ENCODE measurements at regions not wholly inside any gene's neighbourhood (a gene's known extent, or its start where the extent isn't known, plus 50 kb on each side); places are given as distances from the start of the nearest gene placed in this dataset.
"Not testable (repeated sequence)": the region's sequence is repeated elsewhere in the genome, so short reads cannot be mapped to it uniquely, and the experiment has no call there.

GRCh38 chr17:70953140-70953539, 783.8 kb downstream of the KCNJ2 start:
- ATAC-seq (ENCODE audit: low FRiP score); intact Hi-C loops (cut with DNase I): not testable (repeated sequence)

DNA sequence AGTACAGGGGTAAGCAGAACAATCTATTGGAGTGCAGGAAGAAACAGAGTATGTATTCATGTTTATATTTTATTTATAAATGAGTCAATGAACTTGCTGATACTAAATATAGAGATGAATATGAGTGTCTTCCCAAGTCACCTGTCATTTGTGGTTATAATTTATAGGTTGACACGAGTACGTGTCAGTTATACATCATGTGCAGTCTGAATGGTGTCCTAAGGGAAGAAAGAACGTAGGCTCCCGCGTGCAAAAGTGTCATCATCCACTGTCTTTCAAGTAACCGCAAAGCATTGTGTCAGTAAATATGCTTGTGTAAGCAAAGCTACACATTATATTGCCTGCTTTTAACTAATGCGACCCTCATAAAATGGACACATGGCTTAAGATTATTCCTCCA, 786.1 kb downstream of the KCNJ2 start:
- DNase-seq: no peak
- Histone ChIP-seq H3K36me3 (ENCODE audit: control insufficient read depth in 1 of 2, insufficient read depth in 2 of 2, low read length in 1 of 2) (no peaks in the 10 kb centered on the region), H3K4me3 (ENCODE audit: low read length in 2 of 2) (no peak overlapping the region), H3K9me3 (ENCODE audit: control insufficient read depth, low read length) (no peaks in the 10 kb centered on the region), H3K4me1 (ENCODE audit: control insufficient read depth in 1 of 2, insufficient read depth in 2 of 2, low read length in 2 of 2) (no peaks in the 10 kb centered on the region), H3K27me3 (ENCODE audit: control insufficient read depth in 1 of 2, insufficient read depth in 2 of 2, low read length in 1 of 2) (no peaks in the 10 kb centered on the region), H3K27ac (ENCODE audit: low read depth in 1 of 2, low read length in 2 of 2) (no peak overlapping the region)
- ATAC-seq (ENCODE audit: low FRiP score): no peak
- intact Hi-C loops (cut with DNase I): no loop called here
- 71 to 76% methylated on average over 7 of the region's 7 CpGs for whole genome bisulfite sequencing, 2 donors

More at GRCh38 chr17:70953140-70953539, 783.8 kb downstream of the KCNJ2 start:
- WGBS, 2 donors: 92 to 100% methylated on average over 1 of the region's 1 CpG
- H3K27me3 ChIP-seq (ENCODE audit: control insufficient read depth in 1 of 2, insufficient read depth in 2 of 2, low read length in 1 of 2); H3K36me3 ChIP-seq (ENCODE audit: control insufficient read depth in 1 of 2, insufficient read depth in 2 of 2, low read length in 1 of 2); H3K9me3 ChIP-seq (ENCODE audit: control insufficient read depth, low read length); H3K4me1 ChIP-seq (ENCODE audit: control insufficient read depth in 1 of 2, insufficient read depth in 2 of 2, low read length in 2 of 2); DNase-seq; H3K27ac ChIP-seq (ENCODE audit: low read depth in 1 of 2, low read length in 2 of 2); H3K4me3 ChIP-seq (ENCODE audit: low read length in 2 of 2): not testable (repeated sequence)

DNA sequence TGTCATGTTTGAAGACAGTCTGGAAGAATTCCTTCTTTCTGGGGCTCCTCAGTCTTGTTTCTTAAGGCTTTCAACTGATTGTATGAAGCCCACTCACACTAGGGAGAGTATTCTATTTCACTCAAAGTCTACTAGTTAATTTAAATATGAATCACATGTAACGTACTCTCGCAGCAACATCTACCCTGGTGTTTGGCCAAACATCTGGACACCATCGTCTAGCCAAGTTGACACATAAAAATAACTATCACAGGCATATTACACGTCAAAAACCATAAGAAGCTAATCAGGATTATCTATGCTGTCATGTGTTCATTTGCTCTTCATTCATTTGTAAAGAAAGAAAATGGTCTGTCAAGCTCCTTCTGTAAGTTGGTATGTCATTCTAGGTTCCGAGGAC, 787.4 kb downstream of the KCNJ2 start:
- Histone ChIP-seq H3K27me3 (ENCODE audit: control insufficient read depth in 1 of 2, insufficient read depth in 2 of 2, low read length in 1 of 2) (no peaks in the 10 kb centered on the region), H3K9me3 (ENCODE audit: control insufficient read depth, low read length) (no peaks in the 10 kb centered on the region), H3K4me3 (ENCODE audit: low read length in 2 of 2) (no peak overlapping the region), H3K4me1 (ENCODE audit: control insufficient read depth in 1 of 2, insufficient read depth in 2 of 2, low read length in 2 of 2) (no peaks in the 10 kb centered on the region), H3K36me3 (ENCODE audit: control insufficient read depth in 1 of 2, insufficient read depth in 2 of 2, low read length in 1 of 2) (no peaks in the 10 kb centered on the region), H3K27ac (ENCODE audit: low read depth in 1 of 2, low read length in 2 of 2) (no peak overlapping the region)
- intact Hi-C loops (cut with DNase I): no loop called here
- DNase-seq (no peak), ATAC-seq (ENCODE audit: low FRiP score) (no peak)
- 50 to 53% methylated on average over 5 of the region's 5 CpGs for WGBS, 2 donors

- intact Hi-C loops (cut with DNase I): no loop called here
- ATAC-seq (ENCODE audit: low FRiP score) (no peak), DNase-seq (no peak)
- Histone ChIP-seq H3K27ac (ENCODE audit: low read depth in 1 of 2, low read length in 2 of 2) (no peak overlapping the region), H3K36me3 (ENCODE audit: control insufficient read depth in 1 of 2, insufficient read depth in 2 of 2, low read length in 1 of 2) (no peaks in the 10 kb centered on the region), H3K4me1 (ENCODE audit: control insufficient read depth in 1 of 2, insufficient read depth in 2 of 2, low read length in 2 of 2) (no peaks in the 10 kb centered on the region), H3K4me3 (ENCODE audit: low read length in 2 of 2) (no peak overlapping the region), H3K9me3 (ENCODE audit: control insufficient read depth, low read length) (no peaks in the 10 kb centered on the region), H3K27me3 (ENCODE audit: control insufficient read depth in 1 of 2, insufficient read depth in 2 of 2, low read length in 1 of 2) (no peaks in the 10 kb centered on the region)
- WGBS, 2 donors: 78 to 82% methylated on average over 3 of the region's 3 CpGs
Observed at GRCh38 chr17:70961341-70961740, 792.0 kb downstream of the KCNJ2 start.

DNA sequence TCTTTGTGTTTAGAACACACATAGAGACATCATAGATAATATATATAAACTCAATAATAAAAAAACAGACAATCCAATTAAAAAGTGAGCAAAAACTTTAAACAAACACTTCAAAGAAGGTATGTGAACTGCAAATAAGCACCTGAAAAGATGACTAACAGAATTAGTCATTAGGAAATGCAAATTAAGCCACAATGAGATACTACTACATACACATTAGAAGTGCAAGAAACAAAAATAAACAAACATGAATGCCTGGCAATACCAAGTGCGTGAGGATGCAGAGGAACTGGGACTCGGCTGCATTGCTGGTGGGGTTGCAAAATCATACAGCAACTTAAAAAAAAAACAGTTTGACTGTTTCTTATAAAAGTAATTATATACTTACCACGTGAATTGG, 799.0 kb downstream of the KCNJ2 start:
- intact Hi-C loops (cut with DNase I): no loop called here
- WGBS, 2 donors: 74 to 78% methylated on average over 3 of the region's 3 CpGs
- H3K36me3 ChIP-seq (ENCODE audit: control insufficient read depth in 1 of 2, insufficient read depth in 2 of 2, low read length in 1 of 2): no peaks in the 10 kb centered on the region
- H3K27ac ChIP-seq (ENCODE audit: low read depth in 1 of 2, low read length in 2 of 2): no peak overlapping the region
- H3K27me3 ChIP-seq (ENCODE audit: control insufficient read depth in 1 of 2, insufficient read depth in 2 of 2, low read length in 1 of 2): no peaks in the 10 kb centered on the region
- no peaks in the 10 kb centered on the region for H3K4me1 ChIP-seq (ENCODE audit: control insufficient read depth in 1 of 2, insufficient read depth in 2 of 2, low read length in 2 of 2)
- no peak for DNase-seq
- H3K4me3 ChIP-seq (ENCODE audit: low read length in 2 of 2): no peak overlapping the region
- no peak for ATAC-seq (ENCODE audit: low FRiP score)
- H3K9me3 ChIP-seq (ENCODE audit: control insufficient read depth, low read length): peaks cover 2% of the 10 kb centered on the region

GRCh38 chr17:70969521-70970034, 800.2 kb downstream of the KCNJ2 start:
- H3K27ac ChIP-seq (ENCODE audit: low read depth in 1 of 2, low read length in 2 of 2): no peak overlapping the region

DNA sequence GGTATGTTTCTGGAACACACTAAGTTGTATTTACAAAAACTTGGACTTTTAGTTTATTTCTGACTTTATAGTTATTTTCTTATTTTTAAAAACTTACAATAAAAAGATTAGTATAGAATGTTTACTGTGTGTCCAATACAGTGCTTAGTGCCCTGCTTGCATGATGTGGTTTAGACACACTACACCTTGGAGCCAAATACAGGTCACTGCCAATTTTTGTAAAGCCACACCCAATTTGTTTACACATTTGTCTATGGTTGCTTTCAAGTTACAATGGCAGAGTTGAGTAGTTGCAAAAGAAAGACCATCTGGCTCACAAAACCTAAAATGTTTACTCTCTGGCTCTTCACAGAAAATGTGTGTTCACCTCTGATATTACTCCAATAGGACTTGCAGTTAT, 807.1 kb downstream of the KCNJ2 start:
- intact Hi-C loops (cut with DNase I): no loop called here
- no peak for DNase-seq

More at GRCh38 chr17:70969521-70970034, 800.2 kb downstream of the KCNJ2 start:
- DNase-seq: no peak
- no peaks in the 10 kb centered on the region for H3K36me3 ChIP-seq (ENCODE audit: control insufficient read depth in 1 of 2, insufficient read depth in 2 of 2, low read length in 1 of 2)
- H3K4me3 ChIP-seq (ENCODE audit: low read length in 2 of 2): no peak overlapping the region
- no peaks in the 10 kb centered on the region for H3K4me1 ChIP-seq (ENCODE audit: control insufficient read depth in 1 of 2, insufficient read depth in 2 of 2, low read length in 2 of 2)
- no peaks in the 10 kb centered on the region for H3K27me3 ChIP-seq (ENCODE audit: control insufficient read depth in 1 of 2, insufficient read depth in 2 of 2, low read length in 1 of 2)
- 60 to 63% methylated on average over 6 of the region's 6 CpGs for WGBS, 2 donors
- peaks cover 2% of the 10 kb centered on the region for H3K9me3 ChIP-seq (ENCODE audit: control insufficient read depth, low read length)
- ATAC-seq (ENCODE audit: low FRiP score): no peak
- intact Hi-C loops (cut with DNase I): no loop called here

DNA sequence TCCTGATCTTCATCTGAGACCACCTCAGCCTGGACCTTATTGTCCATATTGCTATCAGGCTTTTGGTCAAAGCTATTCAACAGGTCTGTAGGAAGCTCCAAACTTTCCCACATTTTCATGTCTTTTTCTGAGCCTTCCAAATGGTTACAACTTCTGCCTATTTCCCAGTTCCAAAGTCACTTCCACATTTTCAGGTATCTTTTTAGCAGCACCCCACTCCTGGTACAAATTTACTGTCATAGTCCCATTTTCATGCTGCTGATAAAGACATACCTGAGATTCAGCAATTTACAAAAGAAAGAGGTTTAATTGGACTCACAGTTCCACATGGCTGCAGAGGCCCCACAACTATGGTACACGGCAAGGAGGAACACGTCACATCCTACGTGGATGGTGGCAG, 815.5 kb downstream of the KCNJ2 start:
- H3K27ac ChIP-seq (ENCODE audit: low read depth in 1 of 2, low read length in 2 of 2): no peak overlapping the region
- WGBS, 2 donors: 82 to 98% methylated on average over 3 of the region's 3 CpGs
- intact Hi-C loops (cut with DNase I): no loop called here

More for the DNA sequence above, 807.1 kb downstream of the KCNJ2 start:
- no peak overlapping the region for H3K27ac ChIP-seq (ENCODE audit: low read depth in 1 of 2, low read length in 2 of 2)
- ATAC-seq (ENCODE audit: low FRiP score): no peak
- H3K4me1 ChIP-seq (ENCODE audit: control insufficient read depth in 1 of 2, insufficient read depth in 2 of 2, low read length in 2 of 2): no peaks in the 10 kb centered on the region
- H3K27me3 ChIP-seq (ENCODE audit: control insufficient read depth in 1 of 2, insufficient read depth in 2 of 2, low read length in 1 of 2): no peaks in the 10 kb centered on the region
- no peaks in the 10 kb centered on the region for H3K36me3 ChIP-seq (ENCODE audit: control insufficient read depth in 1 of 2, insufficient read depth in 2 of 2, low read length in 1 of 2)
- no peaks in the 10 kb centered on the region for H3K9me3 ChIP-seq (ENCODE audit: control insufficient read depth, low read length)
- H3K4me3 ChIP-seq (ENCODE audit: low read length in 2 of 2): no peak overlapping the region

DNA sequence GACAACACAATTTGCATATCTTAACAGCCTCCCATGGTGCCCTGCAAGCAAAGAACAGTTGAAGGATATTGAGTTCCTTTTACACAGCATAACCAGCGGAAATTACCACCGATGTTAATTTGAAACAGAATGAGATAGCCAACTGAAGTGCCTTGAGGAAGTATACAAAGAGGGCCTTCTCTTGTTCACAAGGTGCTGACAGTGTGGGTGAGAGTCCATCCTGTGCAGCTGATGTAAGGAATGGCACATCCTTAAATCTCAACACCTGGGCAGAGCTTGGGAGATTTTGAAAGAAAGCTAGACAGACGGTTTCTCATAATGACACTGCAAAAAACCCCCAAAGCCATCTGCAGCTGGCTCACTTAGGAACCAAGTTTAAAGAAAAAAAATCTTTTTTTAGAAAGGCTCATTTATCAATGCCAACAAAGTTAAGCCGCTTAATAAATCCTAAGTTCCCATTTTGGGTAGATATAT, 818.6 kb downstream of the KCNJ2 start:
- H3K4me3 ChIP-seq (ENCODE audit: low read length in 2 of 2): no peak overlapping the region
- H3K36me3 ChIP-seq (ENCODE audit: control insufficient read depth in 1 of 2, insufficient read depth in 2 of 2, low read length in 1 of 2): no peaks in the 10 kb centered on the region
- H3K27me3 ChIP-seq (ENCODE audit: control insufficient read depth in 1 of 2, insufficient read depth in 2 of 2, low read length in 1 of 2): no peaks in the 10 kb centered on the region
- WGBS, 2 donors: 25% methylated on average over 4 of the region's 4 CpGs
- no peak overlapping the region for H3K27ac ChIP-seq (ENCODE audit: low read depth in 1 of 2, low read length in 2 of 2)
- no peak for ATAC-seq (ENCODE audit: low FRiP score)
- H3K4me1 ChIP-seq (ENCODE audit: control insufficient read depth in 1 of 2, insufficient read depth in 2 of 2, low read length in 2 of 2): no peaks in the 10 kb centered on the region
- H3K9me3 ChIP-seq (ENCODE audit: control insufficient read depth, low read length): peaks cover 3% of the 10 kb centered on the region
- DNase-seq: no peak
- intact Hi-C loops (cut with DNase I): no loop called here

More for the DNA sequence above, 815.5 kb downstream of the KCNJ2 start:
- H3K9me3 ChIP-seq (ENCODE audit: control insufficient read depth, low read length): peaks cover 3% of the 10 kb centered on the region
- H3K36me3 ChIP-seq (ENCODE audit: control insufficient read depth in 1 of 2, insufficient read depth in 2 of 2, low read length in 1 of 2): no peaks in the 10 kb centered on the region
- H3K4me3 ChIP-seq (ENCODE audit: low read length in 2 of 2): no peak overlapping the region
- H3K4me1 ChIP-seq (ENCODE audit: control insufficient read depth in 1 of 2, insufficient read depth in 2 of 2, low read length in 2 of 2): no peaks in the 10 kb centered on the region
- H3K27me3 ChIP-seq (ENCODE audit: control insufficient read depth in 1 of 2, insufficient read depth in 2 of 2, low read length in 1 of 2): no peaks in the 10 kb centered on the region
- ATAC-seq (ENCODE audit: low FRiP score): no peak
- no peak for DNase-seq
